ENCODE measurements at regions not wholly inside any gene's neighbourhood (a gene's known extent, or its start where the extent isn't known, plus 50 kb on each side); places are given as distances from the start of the nearest gene placed in this dataset.

- no peak overlapping the region for H3K4me3 ChIP-seq (ENCODE audit: low read depth, low read length)
- DNase-seq (ENCODE audit: low read depth), result no peak
These were observed 415.5 kb upstream of the COBL start for GRCh38 chr7:51732116-51732515.

GRCh38 chr7:51731075-51731474, 414.5 kb upstream of the COBL start:
- TF ChIP-seq, protein P1, sequence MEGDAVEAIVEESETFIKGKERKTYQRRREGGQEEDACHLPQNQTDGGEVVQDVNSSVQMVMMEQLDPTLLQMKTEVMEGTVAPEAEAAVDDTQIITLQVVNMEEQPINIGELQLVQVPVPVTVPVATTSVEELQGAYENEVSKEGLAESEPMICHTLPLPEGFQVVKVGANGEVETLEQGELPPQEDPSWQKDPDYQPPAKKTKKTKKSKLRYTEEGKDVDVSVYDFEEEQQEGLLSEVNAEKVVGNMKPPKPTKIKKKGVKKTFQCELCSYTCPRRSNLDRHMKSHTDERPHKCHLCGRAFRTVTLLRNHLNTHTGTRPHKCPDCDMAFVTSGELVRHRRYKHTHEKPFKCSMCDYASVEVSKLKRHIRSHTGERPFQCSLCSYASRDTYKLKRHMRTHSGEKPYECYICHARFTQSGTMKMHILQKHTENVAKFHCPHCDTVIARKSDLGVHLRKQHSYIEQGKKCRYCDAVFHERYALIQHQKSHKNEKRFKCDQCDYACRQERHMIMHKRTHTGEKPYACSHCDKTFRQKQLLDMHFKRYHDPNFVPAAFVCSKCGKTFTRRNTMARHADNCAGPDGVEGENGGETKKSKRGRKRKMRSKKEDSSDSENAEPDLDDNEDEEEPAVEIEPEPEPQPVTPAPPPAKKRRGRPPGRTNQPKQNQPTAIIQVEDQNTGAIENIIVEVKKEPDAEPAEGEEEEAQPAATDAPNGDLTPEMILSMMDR (IDR thresholded peaks at IDR 0.05; ENCODE audit: insufficient read depth, low read length), result no peak
- no peak for DNase-seq (ENCODE audit: low read depth)
- H3K4me3 ChIP-seq (ENCODE audit: low read depth, low read length), result no peak overlapping the region

More at GRCh38 chr7:51732116-51732515, 415.5 kb upstream of the COBL start:
- TF ChIP-seq, protein P1 (IDR thresholded peaks at IDR 0.05; ENCODE audit: insufficient read depth, low read length), result no peak

GRCh38 chr7:51727441-51727840, 410.8 kb upstream of the COBL start:
- H3K4me3 ChIP-seq (ENCODE audit: low read depth, low read length), result no peak overlapping the region
- TF ChIP-seq, protein P1 (IDR thresholded peaks at IDR 0.05; ENCODE audit: insufficient read depth, low read length), result no peak
- no peak for DNase-seq (ENCODE audit: low read depth)

DNA sequence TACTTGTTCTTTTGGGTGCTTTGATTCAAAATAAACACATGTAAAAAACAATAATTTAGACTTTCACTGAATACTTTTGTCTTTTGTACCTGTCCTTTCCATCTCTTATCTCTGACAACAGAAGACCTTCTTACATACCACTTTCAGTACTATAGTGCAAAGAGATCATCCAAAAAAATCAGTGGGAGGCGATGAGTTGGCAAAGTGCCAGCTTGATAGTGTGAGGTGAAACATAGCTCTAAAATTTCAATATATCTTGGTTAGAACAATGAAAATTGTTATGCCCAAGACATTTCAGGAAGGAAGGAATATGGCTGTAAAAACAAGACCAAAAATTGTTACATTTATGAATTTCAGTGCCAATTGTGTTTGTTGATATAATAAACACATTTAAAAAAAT, 390.2 kb upstream of the COBL start:
- no peak overlapping the region for H3K4me3 ChIP-seq (ENCODE audit: low read depth, low read length)
- no peak for DNase-seq (ENCODE audit: low read depth)
- TF ChIP-seq, protein P1 (IDR thresholded peaks at IDR 0.05; ENCODE audit: insufficient read depth, low read length), result no peak

DNA sequence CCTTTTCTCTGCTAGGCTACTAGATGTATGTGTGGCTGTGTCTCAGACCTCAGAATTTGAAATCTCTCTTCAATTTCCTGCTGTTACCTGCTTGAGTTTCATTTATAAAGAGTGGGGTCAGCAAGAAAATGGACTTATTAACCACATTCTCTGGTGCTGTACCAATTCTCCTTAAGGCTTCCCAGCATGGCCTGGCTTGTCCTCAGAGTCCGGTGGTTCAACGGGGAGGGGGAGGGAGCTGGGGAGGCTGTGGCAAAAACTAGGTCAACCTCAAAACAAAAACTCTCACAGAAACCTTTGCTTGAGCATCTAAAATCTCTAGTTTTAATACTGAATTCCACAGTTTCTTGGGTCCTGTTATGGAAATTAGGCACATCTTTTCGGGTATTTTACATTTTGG, 389.1 kb upstream of the COBL start:
- TF ChIP-seq, protein P1 (IDR thresholded peaks at IDR 0.05; ENCODE audit: insufficient read depth, low read length), result no peak
- H3K4me3 ChIP-seq (ENCODE audit: low read depth, low read length), result no peak overlapping the region
- DNase-seq (ENCODE audit: low read depth), result no peak

- H3K4me3 ChIP-seq (ENCODE audit: low read depth, low read length), result no peak overlapping the region
- no peak for DNase-seq (ENCODE audit: low read depth)
- TF ChIP-seq, protein P1 (IDR thresholded peaks at IDR 0.05; ENCODE audit: insufficient read depth, low read length), result no peak
These were observed 386.1 kb upstream of the COBL start for GRCh38 chr7:51702673-51703072.

GRCh38 chr7:51701935-51702334, 385.3 kb upstream of the COBL start:
- H3K4me3 ChIP-seq (ENCODE audit: low read depth, low read length), result no peak overlapping the region
- no peak for DNase-seq (ENCODE audit: low read depth)
- TF ChIP-seq, protein P1 (IDR thresholded peaks at IDR 0.05; ENCODE audit: insufficient read depth, low read length), result no peak

Measured in fibroblast of the aortic adventitia (primary cell).